IMR-90 (cell line): ENCODE measurements at regions not wholly inside any gene's neighbourhood (a gene's known extent, or its start where the extent isn't known, plus 50 kb on each side); places are given as distances from the start of the nearest gene placed in this dataset.

ENCODE experiments used
- ELK1 ChIP-seq: fragments of 150-350 bp; IDR thresholded peaks from 2 replicates; pipeline ENCODE4 v1.6.1; 2016; ENCODE audit warnings: low read depth, mild to moderate bottlenecking, low read length, moderate library complexity, borderline replicate concordance
- MXI1 ChIP-seq: IDR thresholded peaks from 2 replicates; pipeline ENCODE4 v1.6.1; 2012; ENCODE audit warnings: low read depth, mild to moderate bottlenecking, low read length, moderate library complexity, borderline replicate concordance
- POLR2A ChIP-seq: IDR thresholded peaks from 2 replicates; pipeline ENCODE4 v1.6.1; 2012; ENCODE audit warnings: mild to moderate bottlenecking, low read depth, low read length
- RCOR1 ChIP-seq: IDR thresholded peaks from 2 replicates; pipeline ENCODE4 v1.6.1; 2012; ENCODE audit warnings: mild to moderate bottlenecking, low read length, improper control_type of control experiment; ENCODE audit not compliant: insufficient replicate concordance
- USF2 ChIP-seq: fragments of 150-350 bp; IDR thresholded peaks from 2 replicates; pipeline ENCODE4 v1.6.1; 2017; ENCODE audit warnings: mild to moderate bottlenecking, antibody characterized with exemption, low read length, low read depth
- TF ChIP-seq, protein P1 (sequence below): conservative IDR thresholded peaks from 2 replicates; pipeline ENCODE4 v1.5.1; 2012; ENCODE audit warnings: mild to moderate bottlenecking, low read depth, low read length, improper control_type of control experiment

DNA sequence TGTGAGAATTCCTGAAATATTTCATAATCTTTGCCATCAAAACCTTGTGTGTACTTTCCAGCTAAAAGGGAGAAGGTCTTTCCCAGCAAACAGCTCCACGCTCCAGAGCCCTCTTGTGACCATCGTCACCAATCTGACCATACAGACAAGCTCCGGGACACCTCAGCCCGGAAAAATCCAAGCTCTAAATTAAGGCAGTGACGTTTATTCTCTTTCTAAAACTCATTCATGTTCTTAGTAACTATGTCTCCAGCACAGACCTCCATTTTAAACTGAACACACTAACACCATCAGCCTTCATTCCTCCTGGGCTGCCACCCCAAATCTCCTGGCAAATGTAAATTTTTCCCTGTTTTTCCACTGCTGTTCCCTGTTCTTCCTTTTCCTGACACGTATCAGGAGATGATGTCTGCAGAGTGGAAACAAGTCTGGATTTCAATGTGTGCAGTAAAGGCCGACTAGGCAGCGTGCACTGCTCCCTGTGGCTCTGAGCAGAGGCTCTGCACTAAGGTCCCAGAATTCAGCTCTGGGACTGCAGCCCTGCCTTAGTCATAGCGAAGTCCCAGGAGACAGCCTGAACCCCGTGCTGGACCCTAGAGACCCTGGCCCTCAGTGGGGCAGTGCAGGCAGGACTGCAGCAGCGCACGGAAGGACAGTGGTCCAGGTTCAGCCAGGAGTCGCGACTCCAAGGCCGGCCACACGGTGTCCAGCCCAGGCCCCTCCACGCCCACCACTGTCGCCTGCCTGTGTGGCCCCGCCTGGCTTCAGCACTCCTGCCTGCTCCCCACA lies 452.5 kb upstream of the SALL3 start:
- TF ChIP-seq, protein P1, sequence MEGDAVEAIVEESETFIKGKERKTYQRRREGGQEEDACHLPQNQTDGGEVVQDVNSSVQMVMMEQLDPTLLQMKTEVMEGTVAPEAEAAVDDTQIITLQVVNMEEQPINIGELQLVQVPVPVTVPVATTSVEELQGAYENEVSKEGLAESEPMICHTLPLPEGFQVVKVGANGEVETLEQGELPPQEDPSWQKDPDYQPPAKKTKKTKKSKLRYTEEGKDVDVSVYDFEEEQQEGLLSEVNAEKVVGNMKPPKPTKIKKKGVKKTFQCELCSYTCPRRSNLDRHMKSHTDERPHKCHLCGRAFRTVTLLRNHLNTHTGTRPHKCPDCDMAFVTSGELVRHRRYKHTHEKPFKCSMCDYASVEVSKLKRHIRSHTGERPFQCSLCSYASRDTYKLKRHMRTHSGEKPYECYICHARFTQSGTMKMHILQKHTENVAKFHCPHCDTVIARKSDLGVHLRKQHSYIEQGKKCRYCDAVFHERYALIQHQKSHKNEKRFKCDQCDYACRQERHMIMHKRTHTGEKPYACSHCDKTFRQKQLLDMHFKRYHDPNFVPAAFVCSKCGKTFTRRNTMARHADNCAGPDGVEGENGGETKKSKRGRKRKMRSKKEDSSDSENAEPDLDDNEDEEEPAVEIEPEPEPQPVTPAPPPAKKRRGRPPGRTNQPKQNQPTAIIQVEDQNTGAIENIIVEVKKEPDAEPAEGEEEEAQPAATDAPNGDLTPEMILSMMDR, result no peak
- TF ChIP-seq POLR2A, result no peak
- no peak for TF ChIP-seq RCOR1
- TF ChIP-seq MXI1, result no peak
- TF ChIP-seq USF2, result no peak
- no peak for TF ChIP-seq ELK1
